Endodermal cell (in vitro differentiated cells): ENCODE measurements at regions not wholly inside any gene's neighbourhood (a gene's known extent, or its start where the extent isn't known, plus 50 kb on each side); places are given as distances from the start of the nearest gene placed in this dataset.

Source experiments
- DNase-seq: peaks from one replicate; pipeline ENCODE4 v3.0.0-alpha.2; 2017
- H3K27ac ChIP-seq: 2 replicates; pipeline ENCODE4 v1.5.1; 2013; ENCODE audit warnings: mild to moderate bottlenecking, low read depth, low read length, moderate library complexity
- H3K27me3 ChIP-seq: 2 replicates; pipeline ENCODE4 v1.6.1; 2013; ENCODE audit warnings: mild to moderate bottlenecking, low read length, moderate library complexity; ENCODE audit not compliant: insufficient read depth, control insufficient read depth, poor library complexity, severe bottlenecking
- H3K36me3 ChIP-seq: 2 replicates; pipeline ENCODE4 v1.7.0; 2013; ENCODE audit warnings: mild to moderate bottlenecking, low read length, moderate library complexity; ENCODE audit not compliant: control insufficient read depth, insufficient read depth
- H3K4me1 ChIP-seq: one replicate; pipeline ENCODE4 v1.7.0; 2013; ENCODE audit warnings: low read length; ENCODE audit not compliant: control insufficient read depth, insufficient read depth
- H3K4me3 ChIP-seq: 2 replicates; pipeline ENCODE4 v1.5.1; 2013; ENCODE audit warnings: mild to moderate bottlenecking, low read length, moderate library complexity
- H3K9ac ChIP-seq: 2 replicates; pipeline ENCODE4 v1.6.1; 2013; ENCODE audit warnings: mild to moderate bottlenecking, low read length, moderate library complexity; ENCODE audit not compliant: poor library complexity, severe bottlenecking; ENCODE audit errors: extremely low read depth
- H3K9me3 ChIP-seq: 2 replicates; pipeline ENCODE4 v1.6.1; 2013; ENCODE audit warnings: mild to moderate bottlenecking, low read length, moderate library complexity; ENCODE audit not compliant: control insufficient read depth
- H3K27ac Mint-ChIP-seq: 2 replicates; pipeline ENCODE4 v1.8.0; 2020; ENCODE audit warnings: mixed read lengths
- H3K27me3 Mint-ChIP-seq: 2 replicates; pipeline ENCODE4 v1.8.0; 2021; ENCODE audit warnings: mild to moderate bottlenecking, mixed read lengths; ENCODE audit not compliant: insufficient read depth
- H3K36me3 Mint-ChIP-seq: 2 replicates; pipeline ENCODE4 v1.8.0; 2020; ENCODE audit warnings: low read depth, mixed read lengths
- H3K4me1 Mint-ChIP-seq: 2 replicates; pipeline ENCODE4 v1.8.0; 2020; ENCODE audit warnings: mixed read lengths
- H3K4me3 Mint-ChIP-seq: 2 replicates; pipeline ENCODE4 v1.8.0; 2020; ENCODE audit warnings: mild to moderate bottlenecking, moderate library complexity, mixed read lengths
- H3K9me3 Mint-ChIP-seq: 2 replicates; pipeline ENCODE4 v1.8.0; 2020; ENCODE audit warnings: mild to moderate bottlenecking, mixed read lengths
- CTCF ChIP-seq: fragments of 200-600 bp; sonication (generic); conservative IDR thresholded peaks from 2 replicates; pipeline ENCODE4 v1.5.0; 2021; ENCODE audit warnings: antibody characterized with exemption, mild to moderate bottlenecking
- WGBS, 2 experiments: methylation state at CpG; one replicate each; pipeline versions ENCODE4 v1.1.5 to v1.1.7; 2013; ENCODE audit warnings: missing lambda C conversion rate in 2 of 2, mixed read lengths in 1 of 2; ENCODE audit not compliant: insufficient coverage in 1 of 2, insufficient read length in 1 of 2; 5-methylcytosine and 5-hydroxymethylcytosine counted together

DNA sequence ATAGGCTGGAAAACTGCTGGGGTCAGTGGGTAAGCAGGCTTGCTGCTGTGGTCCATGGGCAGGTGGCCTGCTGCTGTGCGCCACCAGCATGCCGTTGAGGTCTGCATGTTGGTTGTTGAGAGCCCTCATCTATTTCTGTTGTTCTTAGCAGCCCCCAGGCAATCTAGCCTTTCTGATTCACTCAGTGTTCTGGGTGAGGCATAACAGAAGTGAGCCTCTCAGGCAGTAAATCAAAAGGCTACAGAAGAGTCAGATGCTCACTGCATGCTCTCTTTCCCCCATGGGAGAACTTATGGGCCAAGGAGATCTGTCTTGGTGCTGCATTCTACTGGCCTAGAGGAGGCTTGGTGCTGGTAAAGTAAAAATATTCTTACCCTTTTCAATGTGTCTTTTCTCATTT is 67.8 kb upstream of the ATP10A start:
- WGBS, 2 experiments: 84 to 92% methylated on average over 2 of the region's 2 CpGs
- Mint-ChIP-seq H3K27ac (no peak overlapping the region), H3K4me3 (no peak overlapping the region), H3K4me1 (peaks cover 2% of the 10 kb centered on the region), H3K36me3 (no peaks in the 10 kb centered on the region), H3K27me3 (peaks cover 10% of the 10 kb centered on the region), H3K9me3 (peaks cover 14% of the 10 kb centered on the region)
- no peak for TF ChIP-seq CTCF
- no peak overlapping the region for H3K27ac ChIP-seq
- no peak overlapping the region for H3K9ac ChIP-seq
- H3K9me3 ChIP-seq: peaks cover 8% of the 10 kb centered on the region
- no peaks in the 10 kb centered on the region for H3K4me1 ChIP-seq
- no peaks in the 10 kb centered on the region for H3K27me3 ChIP-seq
- no peak overlapping the region for H3K4me3 ChIP-seq
- DNase-seq: no peak
- H3K36me3 ChIP-seq: no peaks in the 10 kb centered on the region
